ENCODE measurements at regions not wholly inside any gene's neighbourhood (a gene's known extent, or its start where the extent isn't known, plus 50 kb on each side); places are given as distances from the start of the nearest gene placed in this dataset.

GRCh38 chr6:77273929-77274328, 189.4 kb downstream of the HTR1B start:
- TF ChIP-seq TAF1 (conservative IDR thresholded peaks at IDR 0.05) (no peak), ZBTB33 (IDR thresholded peaks at IDR 0.05) (no peak), NR2F2 (IDR thresholded peaks at IDR 0.05) (no peak), RAD21 (IDR thresholded peaks at IDR 0.05) (no peak)
- no peak overlapping the region for H3K27ac ChIP-seq (ENCODE audit: low read depth in 1 of 2, low read length in 2 of 2)
- no peak overlapping the region for H3K9ac ChIP-seq (ENCODE audit: low read depth in 1 of 2, low read length in 2 of 2)
- H3K4me3 ChIP-seq (ENCODE audit: low read depth in 1 of 3, low read length in 3 of 3) = no peak overlapping the region
- H3K27me3 ChIP-seq (ENCODE audit: control insufficient read depth in 4 of 4, insufficient read depth in 4 of 4, low read length in 3 of 4) = no peaks in the 10 kb centered on the region
- H3K36me3 ChIP-seq (ENCODE audit: control insufficient read depth in 4 of 4, insufficient read depth in 3 of 4, low read depth in 1 of 4, low read length in 3 of 4) = no peaks in the 10 kb centered on the region
- 69% methylated on average over 2 of the region's 2 CpGs for WGBS
- H3K4me1 ChIP-seq (ENCODE audit: control insufficient read depth in 4 of 4, insufficient read depth in 4 of 4, low read length in 3 of 4) = no peaks in the 10 kb centered on the region
- peaks cover 0 to 13% (median 2%) of the 10 kb centered on the region in 4 donors for H3K9me3 ChIP-seq (ENCODE audit: control insufficient read depth in 4 of 4, low read length in 3 of 4)
- no peak for DNase-seq (ENCODE audit: low spot score)

GRCh38 chr6:77264970-77265369, 198.3 kb downstream of the HTR1B start:
- TF ChIP-seq, protein P1, sequence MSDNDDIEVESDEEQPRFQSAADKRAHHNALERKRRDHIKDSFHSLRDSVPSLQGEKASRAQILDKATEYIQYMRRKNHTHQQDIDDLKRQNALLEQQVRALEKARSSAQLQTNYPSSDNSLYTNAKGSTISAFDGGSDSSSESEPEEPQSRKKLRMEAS (IDR thresholded peaks at IDR 0.05) = no peak
- TF ChIP-seq HNF4G (IDR thresholded peaks at IDR 0.05) = no peak
- no peak for TF ChIP-seq HNF4A (conservative IDR thresholded peaks at IDR 0.05)
- TF ChIP-seq YY1 (IDR thresholded peaks at IDR 0.05) = no peak
- no peak for TF ChIP-seq GABPA (IDR thresholded peaks at IDR 0.05 in 1 of 2, conservative IDR thresholded peaks at IDR 0.05 in 1 of 2)
- no peak for TF ChIP-seq JUND (IDR thresholded peaks at IDR 0.05)
- TF ChIP-seq FOXA2 (IDR thresholded peaks at IDR 0.05) = no peak
- TF ChIP-seq ATF3 (IDR thresholded peaks at IDR 0.05) = no peak
- TF ChIP-seq RXRA (IDR thresholded peaks at IDR 0.05) = no peak
- TF ChIP-seq FOXA1 (IDR thresholded peaks at IDR 0.05) = no peak
- TF ChIP-seq ZBTB33 (IDR thresholded peaks at IDR 0.05) = no peak
- H3K36me3 ChIP-seq (ENCODE audit: control insufficient read depth in 4 of 4, insufficient read depth in 3 of 4, low read depth in 1 of 4, low read length in 3 of 4) = no peaks in the 10 kb centered on the region
- H3K4me1 ChIP-seq (ENCODE audit: control insufficient read depth in 4 of 4, insufficient read depth in 4 of 4, low read length in 3 of 4) = no peaks in the 10 kb centered on the region
- no peaks in the 10 kb centered on the region for H3K27me3 ChIP-seq (ENCODE audit: control insufficient read depth in 4 of 4, insufficient read depth in 4 of 4, low read length in 3 of 4)
- WGBS = 79% methylated on average over 6 of the region's 6 CpGs
- no peaks in the 10 kb centered on the region for H3K9me3 ChIP-seq (ENCODE audit: control insufficient read depth in 4 of 4, low read length in 3 of 4)
- no peak overlapping the region for H3K9ac ChIP-seq (ENCODE audit: low read depth in 1 of 2, low read length in 2 of 2)
- no peak overlapping the region for H3K4me3 ChIP-seq (ENCODE audit: low read depth in 1 of 3, low read length in 3 of 3)
- no peak for DNase-seq (ENCODE audit: low spot score)
- H3K27ac ChIP-seq (ENCODE audit: low read depth in 1 of 2, low read length in 2 of 2) = no peak overlapping the region

DNA sequence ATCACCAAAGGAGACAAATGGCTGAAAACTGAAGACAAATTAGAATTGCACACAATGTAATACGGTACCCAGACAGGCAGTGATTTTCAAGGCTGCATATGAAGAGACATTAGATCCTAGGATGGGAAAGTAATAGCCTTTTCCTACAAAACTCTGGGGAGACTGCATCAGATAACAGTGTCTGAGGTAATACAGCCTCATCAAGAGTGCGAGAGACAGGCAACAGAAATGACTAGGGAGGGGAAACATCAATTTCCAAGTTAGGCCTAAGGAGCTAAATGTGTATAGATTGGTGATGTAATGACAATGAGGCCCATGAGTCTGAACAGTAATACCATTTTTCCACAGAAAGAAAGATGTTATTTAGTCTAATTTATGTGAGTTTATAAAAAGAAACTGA, 200.3 kb downstream of the HTR1B start:
- no peak overlapping the region for H3K9ac ChIP-seq (ENCODE audit: low read depth in 1 of 2, low read length in 2 of 2)
- H3K4me3 ChIP-seq (ENCODE audit: low read depth in 1 of 3, low read length in 3 of 3) = no peak overlapping the region
- H3K27ac ChIP-seq (ENCODE audit: low read depth in 1 of 2, low read length in 2 of 2) = no peak overlapping the region
- H3K4me1 ChIP-seq (ENCODE audit: control insufficient read depth in 4 of 4, insufficient read depth in 4 of 4, low read length in 3 of 4) = no peaks in the 10 kb centered on the region
- no peaks in the 10 kb centered on the region for H3K27me3 ChIP-seq (ENCODE audit: control insufficient read depth in 4 of 4, insufficient read depth in 4 of 4, low read length in 3 of 4)
- no peaks in the 10 kb centered on the region for H3K36me3 ChIP-seq (ENCODE audit: control insufficient read depth in 4 of 4, insufficient read depth in 3 of 4, low read depth in 1 of 4, low read length in 3 of 4)
- no peak for DNase-seq (ENCODE audit: low spot score)
- WGBS = 90% methylated on average over 2 of the region's 2 CpGs
- no peaks in the 10 kb centered on the region for H3K9me3 ChIP-seq (ENCODE audit: control insufficient read depth in 4 of 4, low read length in 3 of 4)
- TF ChIP-seq ZBTB33 (IDR thresholded peaks at IDR 0.05) = no peak
- TF ChIP-seq EGR1 (IDR thresholded peaks at IDR 0.05; ENCODE audit: low read depth in 2 of 2) = no peak
- TF ChIP-seq, protein P1 (IDR thresholded peaks at IDR 0.05) = no peak
- no peak for TF ChIP-seq GABPA (IDR thresholded peaks at IDR 0.05 in 1 of 2, conservative IDR thresholded peaks at IDR 0.05 in 1 of 2)
- TF ChIP-seq RAD21 (IDR thresholded peaks at IDR 0.05) = no peak
- TF ChIP-seq, protein P2, sequence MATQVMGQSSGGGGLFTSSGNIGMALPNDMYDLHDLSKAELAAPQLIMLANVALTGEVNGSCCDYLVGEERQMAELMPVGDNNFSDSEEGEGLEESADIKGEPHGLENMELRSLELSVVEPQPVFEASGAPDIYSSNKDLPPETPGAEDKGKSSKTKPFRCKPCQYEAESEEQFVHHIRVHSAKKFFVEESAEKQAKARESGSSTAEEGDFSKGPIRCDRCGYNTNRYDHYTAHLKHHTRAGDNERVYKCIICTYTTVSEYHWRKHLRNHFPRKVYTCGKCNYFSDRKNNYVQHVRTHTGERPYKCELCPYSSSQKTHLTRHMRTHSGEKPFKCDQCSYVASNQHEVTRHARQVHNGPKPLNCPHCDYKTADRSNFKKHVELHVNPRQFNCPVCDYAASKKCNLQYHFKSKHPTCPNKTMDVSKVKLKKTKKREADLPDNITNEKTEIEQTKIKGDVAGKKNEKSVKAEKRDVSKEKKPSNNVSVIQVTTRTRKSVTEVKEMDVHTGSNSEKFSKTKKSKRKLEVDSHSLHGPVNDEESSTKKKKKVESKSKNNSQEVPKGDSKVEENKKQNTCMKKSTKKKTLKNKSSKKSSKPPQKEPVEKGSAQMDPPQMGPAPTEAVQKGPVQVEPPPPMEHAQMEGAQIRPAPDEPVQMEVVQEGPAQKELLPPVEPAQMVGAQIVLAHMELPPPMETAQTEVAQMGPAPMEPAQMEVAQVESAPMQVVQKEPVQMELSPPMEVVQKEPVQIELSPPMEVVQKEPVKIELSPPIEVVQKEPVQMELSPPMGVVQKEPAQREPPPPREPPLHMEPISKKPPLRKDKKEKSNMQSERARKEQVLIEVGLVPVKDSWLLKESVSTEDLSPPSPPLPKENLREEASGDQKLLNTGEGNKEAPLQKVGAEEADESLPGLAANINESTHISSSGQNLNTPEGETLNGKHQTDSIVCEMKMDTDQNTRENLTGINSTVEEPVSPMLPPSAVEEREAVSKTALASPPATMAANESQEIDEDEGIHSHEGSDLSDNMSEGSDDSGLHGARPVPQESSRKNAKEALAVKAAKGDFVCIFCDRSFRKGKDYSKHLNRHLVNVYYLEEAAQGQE (IDR thresholded peaks at IDR 0.05) = no peak
- no peak for TF ChIP-seq NR2F2 (IDR thresholded peaks at IDR 0.05)
- TF ChIP-seq FOXA1 (IDR thresholded peaks at IDR 0.05) = no peak

Measured in liver (tissue), 7 donors.